ENCODE measurements at regions not wholly inside any gene's neighbourhood (a gene's known extent, or its start where the extent isn't known, plus 50 kb on each side); places are given as distances from the start of the nearest gene placed in this dataset.

GRCh38 chr2:2422621-2423020 lies 91.5 kb upstream of the MYT1L start:
- Mint-ChIP-seq H3K4me1 (ENCODE audit: low read depth, unreplicated experiment) (no peaks in the 10 kb centered on the region), H3K27me3 (ENCODE audit: insufficient read depth, unreplicated experiment) (no peaks in the 10 kb centered on the region), H3K36me3 (ENCODE audit: insufficient read depth, unreplicated experiment) (no peaks in the 10 kb centered on the region), H3K27ac (ENCODE audit: unreplicated experiment) (no peak overlapping the region), H3K9me3 (ENCODE audit: unreplicated experiment) (peaks cover 21% of the 10 kb centered on the region), H3K4me3 (ENCODE audit: unreplicated experiment) (no peak overlapping the region)
- Histone ChIP-seq H3K4me1 (no peaks in the 10 kb centered on the region), H3K36me3 (ENCODE audit: control insufficient read depth, insufficient read depth, low read length) (no peaks in the 10 kb centered on the region), H3K9me3 (no peaks in the 10 kb centered on the region), H3K27me3 (replicated peaks; ENCODE audit: control insufficient read depth, insufficient read depth, low read length) (no peaks in the 10 kb centered on the region), H3K4me3 (ENCODE audit: low read depth, low read length) (no peak overlapping the region)
- POLR2A ChIA-PET, result no interaction called here
- no peak for TF ChIP-seq CTCF (IDR thresholded peaks at IDR 0.05; ENCODE audit: insufficient read depth in 1 of 2, low read depth in 1 of 2, low read length in 1 of 2, severe bottlenecking in 1 of 2, unreplicated experiment in 1 of 2)
- no TSS peak for BruUV-seq (replicated peaks)
- intact Hi-C loops (cut with micrococcal nuclease; ENCODE audit: unreplicated experiment), result no loop called here
- DNase-seq, result no peak
- CTCF ChIA-PET, result no interaction called here

DNA sequence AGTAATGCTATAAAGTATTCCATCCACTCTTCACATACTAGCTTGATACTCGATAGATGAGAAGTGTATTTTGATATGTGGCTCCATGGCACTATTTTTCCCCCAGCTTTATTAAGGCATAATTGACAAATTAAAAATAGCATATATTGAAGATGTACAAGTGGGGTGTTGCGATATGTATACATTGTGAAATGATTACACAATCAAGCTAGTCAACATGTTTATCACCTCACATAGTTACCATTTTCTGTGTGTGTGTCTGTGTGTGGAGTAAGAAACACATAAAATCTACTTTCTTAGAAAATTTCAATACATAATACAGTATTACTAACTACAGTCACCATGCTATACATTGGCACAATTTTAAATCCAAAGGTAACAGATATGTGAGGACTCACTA lies 82.5 kb upstream of the MYT1L start:
- DNase-seq, result no peak
- ChIA-PET POLR2A (no interaction called here), CTCF (no interaction called here)
- Mint-ChIP-seq H3K4me1 (ENCODE audit: low read depth, unreplicated experiment) (no peaks in the 10 kb centered on the region), H3K27me3 (ENCODE audit: insufficient read depth, unreplicated experiment) (no peaks in the 10 kb centered on the region), H3K36me3 (ENCODE audit: insufficient read depth, unreplicated experiment) (no peaks in the 10 kb centered on the region), H3K9me3 (ENCODE audit: unreplicated experiment) (peaks cover under 1% of the 10 kb centered on the region), H3K4me3 (ENCODE audit: unreplicated experiment) (no peak overlapping the region), H3K27ac (ENCODE audit: unreplicated experiment) (no peak overlapping the region)
- TF ChIP-seq CTCF (IDR thresholded peaks at IDR 0.05; ENCODE audit: insufficient read depth in 1 of 2, low read depth in 1 of 2, low read length in 1 of 2, severe bottlenecking in 1 of 2, unreplicated experiment in 1 of 2), result no peak
- Histone ChIP-seq H3K9me3 (no peaks in the 10 kb centered on the region), H3K36me3 (ENCODE audit: control insufficient read depth, insufficient read depth, low read length) (no peaks in the 10 kb centered on the region), H3K27me3 (replicated peaks; ENCODE audit: control insufficient read depth, insufficient read depth, low read length) (no peaks in the 10 kb centered on the region), H3K4me3 (ENCODE audit: low read depth, low read length) (no peak overlapping the region), H3K4me1 (no peaks in the 10 kb centered on the region)
- no TSS peak for BruUV-seq (replicated peaks)
- intact Hi-C loops (cut with micrococcal nuclease; ENCODE audit: unreplicated experiment), result no loop called here

DNA sequence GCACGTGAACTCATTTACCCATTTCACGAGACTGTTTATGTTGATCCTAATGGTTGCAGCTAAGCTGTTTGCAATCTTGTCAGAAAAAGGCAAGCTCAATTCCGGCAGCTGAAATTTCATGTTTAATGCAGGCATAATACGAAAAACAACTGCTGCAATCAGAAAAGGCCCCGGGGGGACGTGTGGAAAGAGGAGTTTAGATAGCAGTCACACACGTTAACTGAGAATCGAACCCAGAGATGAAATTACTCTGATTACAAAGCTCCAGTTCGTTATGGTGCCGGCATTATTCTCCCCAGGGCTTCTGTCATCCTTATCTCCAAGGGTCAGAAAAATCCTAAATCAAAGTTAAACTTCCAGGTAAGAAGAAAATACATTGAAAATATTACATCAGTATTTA lies 79.9 kb upstream of the MYT1L start:
- no peak for DNase-seq
- Histone ChIP-seq H3K36me3 (ENCODE audit: control insufficient read depth, insufficient read depth, low read length) (no peaks in the 10 kb centered on the region), H3K4me1 (no peaks in the 10 kb centered on the region), H3K4me3 (ENCODE audit: low read depth, low read length) (no peak overlapping the region), H3K27me3 (replicated peaks; ENCODE audit: control insufficient read depth, insufficient read depth, low read length) (no peaks in the 10 kb centered on the region), H3K9me3 (no peaks in the 10 kb centered on the region; the same call in 1 of the 2 replicates)
- intact Hi-C loops (cut with micrococcal nuclease; ENCODE audit: unreplicated experiment), result no loop called here
- Mint-ChIP-seq H3K4me1 (ENCODE audit: low read depth, unreplicated experiment) (no peaks in the 10 kb centered on the region), H3K27ac (ENCODE audit: unreplicated experiment) (no peak overlapping the region), H3K9me3 (ENCODE audit: unreplicated experiment) (peaks cover 5% of the 10 kb centered on the region), H3K36me3 (ENCODE audit: insufficient read depth, unreplicated experiment) (no peaks in the 10 kb centered on the region), H3K27me3 (ENCODE audit: insufficient read depth, unreplicated experiment) (no peaks in the 10 kb centered on the region), H3K4me3 (ENCODE audit: unreplicated experiment) (no peak overlapping the region)
- ChIA-PET POLR2A (no interaction called here), CTCF (no interaction called here)
- no peak for TF ChIP-seq CTCF (IDR thresholded peaks at IDR 0.05; ENCODE audit: insufficient read depth in 1 of 2, low read depth in 1 of 2, low read length in 1 of 2, severe bottlenecking in 1 of 2, unreplicated experiment in 1 of 2)
- no TSS peak for BruUV-seq (replicated peaks)

All from Caco-2 (cell line).